GM12878 (cell line): ENCODE measurements at regions not wholly inside any gene's neighbourhood (a gene's known extent, or its start where the extent isn't known, plus 50 kb on each side); places are given as distances from the start of the nearest gene placed in this dataset.
"Not testable (repeated sequence)": the region's sequence is repeated elsewhere in the genome, so short reads cannot be mapped to it uniquely, and the experiment has no call there.

ENCODE experiments used
- ATAC-seq: fragments of 200-7000 bp; cut with Tn5 transposase; 3 replicates; pipeline ENCODE4 v1.9.1; 2020; ENCODE audit warnings: mild to moderate bottlenecking, moderate library complexity
- BruUV-seq: library from RNA; stranded (reverse); fragments of 400-500 nt; replicated peaks from 2 replicates; lab custom pipeline; 2021; lab: Mats Ljungman, UMichigan
- CTCF ChIA-PET: fragments of 300-600 bp; sonication (Branson Sonifier 250); formaldehyde crosslinking; extraction: SDS; loops from one replicate; lab custom pipeline; 2021; ENCODE audit warnings: inconsistent platforms; lab: Yijun Ruan, JAX
- POLR2A ChIA-PET: fragments of 350-600 bp; formaldehyde crosslinking; extraction: SDS; loops from one replicate; lab custom pipeline; 2021; ENCODE audit warnings: inconsistent platforms; lab: Charles Lee
- RAD21 ChIA-PET: fragments of 300-600 bp; sonication (Branson Sonifier 250); formaldehyde crosslinking; loops from one replicate; lab custom pipeline; 2023; ENCODE audit warnings: antibody characterized with exemption; ENCODE audit not compliant: unreplicated experiment; lab: Charles Lee
- SMC1A ChIA-PET: fragments of 300-600 bp; sonication (Branson Sonifier 250); formaldehyde crosslinking; loops from one replicate; lab custom pipeline; 2023; ENCODE audit not compliant: unreplicated experiment, uncharacterized antibody; lab: Charles Lee
- DNase-seq: peaks from one replicate; pipeline ENCODE4 v3.0.0-alpha.2; 2011; ENCODE audit warnings: low read depth, low spot score
- FAIRE-seq: peaks from 3 replicates; lab custom pipeline; 2011; peaks lifted over from hg19 to GRCh38; lab: Jason Lieb, UNC
- H2AFZ ChIP-seq: 2 replicates; pipeline ENCODE4 v1.6.0; 2011; ENCODE audit warnings: low read depth, low read length, control low read depth; ENCODE audit not compliant: control insufficient read depth
- H3K27ac ChIP-seq: 2 replicates; pipeline ENCODE4 v1.5.1; 2011; ENCODE audit warnings: control low read depth; ENCODE audit not compliant: control insufficient read depth, insufficient read depth
- H3K27me3 ChIP-seq, 2 experiments: replicated peaks in 1 of 2; 2 replicates each; pipeline versions ENCODE4 v1.6.0 to v1.6.1; 2011; ENCODE audit warnings: low read length in 1 of 2; ENCODE audit not compliant: control insufficient read depth in 2 of 2, insufficient read depth in 2 of 2
- H3K36me3 ChIP-seq, 2 experiments: 2 replicates each; pipeline ENCODE4 v1.5.1; 2011; ENCODE audit warnings: low read length in 1 of 2; ENCODE audit not compliant: control insufficient read depth in 2 of 2, insufficient read depth in 2 of 2
- H3K4me1 ChIP-seq: 2 replicates; pipeline ENCODE4 v1.6.1; 2011; ENCODE audit warnings: mild to moderate bottlenecking, low read length, moderate library complexity, mixed read lengths; ENCODE audit not compliant: control insufficient read depth, insufficient read depth
- H3K4me2 ChIP-seq: 2 replicates; pipeline ENCODE4 v1.6.0; 2011; ENCODE audit warnings: control low read depth; ENCODE audit not compliant: control insufficient read depth, insufficient read depth
- H3K4me3 ChIP-seq: fragments of 200-600 bp; sonication (generic); 2 replicates; pipeline ENCODE4 v1.5.1; 2016
- H3K79me2 ChIP-seq: 2 replicates; pipeline ENCODE4 v1.6.0; 2011; ENCODE audit warnings: low read length; ENCODE audit not compliant: control insufficient read depth, insufficient read depth
- H3K9ac ChIP-seq: 2 replicates; pipeline ENCODE4 v1.8.0; 2011; ENCODE audit warnings: low read length, control low read depth, mixed read lengths; ENCODE audit not compliant: control insufficient read depth, insufficient read depth
- H3K9me3 ChIP-seq: replicated peaks from 3 replicates; pipeline ENCODE4 v1.5.1; 2011; ENCODE audit warnings: mild to moderate bottlenecking, low read length; ENCODE audit not compliant: control insufficient read depth, insufficient read depth
- H4K20me1 ChIP-seq: 2 replicates; pipeline ENCODE4 v1.6.0; 2011; ENCODE audit not compliant: control insufficient read depth, insufficient read depth
- BHLHE40 ChIP-seq, 2 experiments: fragments of 450-650 bp in 1 of 2; IDR thresholded peaks; 2 replicates each; pipeline ENCODE4 v1.6.1; 2011 to 2017; ENCODE audit warnings: low read depth in 2 of 2, borderline replicate concordance in 1 of 2, improper control_type of control experiment in 1 of 2, low read length in 1 of 2, mild to moderate bottlenecking in 1 of 2
- BMI1 ChIP-seq: fragments of 450-650 bp; IDR thresholded peaks from 2 replicates; pipeline ENCODE4 v1.6.1; 2016; ENCODE audit warnings: mild to moderate bottlenecking, moderate library complexity, borderline replicate concordance
- FOXK2 ChIP-seq: fragments of 450-650 bp; IDR thresholded peaks from 2 replicates; pipeline ENCODE4 v1.6.1; 2017; ENCODE audit warnings: mild to moderate bottlenecking, moderate library complexity
- GATAD2B ChIP-seq: fragments of 450-650 bp; conservative IDR thresholded peaks from 2 replicates; pipeline ENCODE4 v1.6.1; 2017; ENCODE audit warnings: low read depth, mild to moderate bottlenecking, moderate library complexity
- IRF3 ChIP-seq: fragments of 450-650 bp; IDR thresholded peaks from 2 replicates; pipeline ENCODE4 v1.6.1; 2014; ENCODE audit warnings: mild to moderate bottlenecking
- JUNB ChIP-seq: IDR thresholded peaks from 2 replicates; pipeline ENCODE4 v1.6.1; 2016; ENCODE audit warnings: antibody characterized with exemption, mild to moderate bottlenecking
- POLR2AphosphoS5 ChIP-seq: IDR thresholded peaks from 2 replicates; pipeline ENCODE4 v1.6.1; 2011; ENCODE audit warnings: mild to moderate bottlenecking, low read length, inconsistent platforms
- SMC3 ChIP-seq: IDR thresholded peaks from 2 replicates; pipeline ENCODE4 v1.6.1; 2011; ENCODE audit warnings: low read length, improper control_type of control experiment, borderline replicate concordance
- TARDBP ChIP-seq: IDR thresholded peaks from 2 replicates; pipeline ENCODE4 v1.6.1; 2016; ENCODE audit warnings: borderline replicate concordance
- YY1 ChIP-seq: IDR thresholded peaks from 2 replicates; pipeline ENCODE4 v1.6.1; 2011; ENCODE audit warnings: low read depth, mild to moderate bottlenecking, low read length
- ZNF384 ChIP-seq: IDR thresholded peaks from 2 replicates; pipeline ENCODE4 v1.6.1; 2012; ENCODE audit warnings: low read depth, mild to moderate bottlenecking, low read length, improper control_type of control experiment, borderline replicate concordance
- WGBS: methylation state at CpG from one replicate; pipeline ENCODE4 v1.1.6; 2016; ENCODE audit warnings: low lambda C conversion rate; ENCODE audit not compliant: insufficient replicate concordance, insufficient coverage; ENCODE audit errors: missing lambda C conversion rate; 5-methylcytosine and 5-hydroxymethylcytosine counted together
- in situ Hi-C: fragments of 300-500 bp; cut with MboI; formaldehyde crosslinking; loops from 9 replicates; pipeline ENCODE4 v1.14.3; 2018; ENCODE audit warnings: mixed read lengths
- intact Hi-C: fragments of 100-400 bp; cut with micrococcal nuclease; formaldehyde crosslinking; loops from one replicate; pipeline ENCODE4 v1.14.2; 2022; ENCODE audit not compliant: unreplicated experiment

GRCh38 chr14:40630471-40630870 is 976.2 kb upstream of the LRFN5 start:
- POLR2A ChIA-PET: no interaction called here
- H3K4me1 ChIP-seq: no peaks in the 10 kb centered on the region
- FAIRE-seq: no peak

GRCh38 chr14:40629551-40630137 is 977.0 kb upstream of the LRFN5 start:
- H3K4me3 ChIP-seq, H4K20me1 ChIP-seq, H3K4me2 ChIP-seq, H3K9ac ChIP-seq, H3K27me3 ChIP-seq, POLR2A ChIA-PET, CTCF ChIA-PET, ATAC-seq, H3K9me3 ChIP-seq, RAD21 ChIA-PET, BruUV-seq, H3K4me1 ChIP-seq, H3K79me2 ChIP-seq, DNase-seq, in situ Hi-C loops, H3K36me3 ChIP-seq, H3K27ac ChIP-seq, H2AFZ ChIP-seq, SMC1A ChIA-PET, FAIRE-seq: not testable (repeated sequence)
- intact Hi-C loops: loop anchor here (5.0 kb wide), 1 partner anchor 52 kb away; no protein-coding TSS in a partner anchor
- WGBS: 78% methylated on average over 34 of the region's 44 CpGs

More at GRCh38 chr14:40630471-40630870, 976.2 kb upstream of the LRFN5 start:
- Histone ChIP-seq H3K9ac (no peak overlapping the region), H3K36me3 (no peaks in the 10 kb centered on the region), H3K4me3 (no peak overlapping the region), H4K20me1 (no peaks in the 10 kb centered on the region), H3K9me3 (no peaks in the 10 kb centered on the region), H3K27ac (no peak overlapping the region), H3K4me2 (no peak overlapping the region), H3K27me3 (no peaks in the 10 kb centered on the region), H3K79me2 (no peaks in the 10 kb centered on the region), H2AFZ (no peak overlapping the region)
- in situ Hi-C loops: no loop called here
- DNase-seq: no peak
- intact Hi-C loops: no loop called here
- no peak for TF ChIP-seq IRF3
- no peak for TF ChIP-seq SMC3
- TF ChIP-seq JUNB: no peak
- TF ChIP-seq BMI1: no peak
- no peak for TF ChIP-seq YY1
- no peak for TF ChIP-seq BHLHE40 (IDR thresholded peaks at IDR 0.05; ENCODE audit: borderline replicate concordance in 1 of 2, low read depth in 2 of 2, low read length in 1 of 2)
- TF ChIP-seq FOXK2: no peak
- TF ChIP-seq ZNF384: no peak
- TF ChIP-seq TARDBP: no peak
- TF ChIP-seq POLR2AphosphoS5: no peak
- no peak for TF ChIP-seq GATAD2B
- ChIA-PET SMC1A (no interaction called here), CTCF (no interaction called here), RAD21 (no interaction called here)
- no peak for ATAC-seq
- no TSS peak for BruUV-seq
- WGBS: 0% methylated on average over 1 of the region's 1 CpG
